Adrenal gland (tissue), 5 donors: ENCODE measurements at regions not wholly inside any gene's neighbourhood (a gene's known extent, or its start where the extent isn't known, plus 50 kb on each side); places are given as distances from the start of the nearest gene placed in this dataset.

ENCODE experiments used
- CTCF ChIP-seq, 6 experiments: fragments of 450-650 bp in 4 of 6; fragments of 200-600 bp in 2 of 6; sonication (generic) in 1 of 6; IDR thresholded peaks; 1 replicate in 5 of 6; 2 replicates in 1 of 6; pipeline versions ENCODE4 v1.5.1 to v1.8.0; 2016 to 2021; ENCODE audit warnings: antibody characterized with exemption in 6 of 6, mild to moderate bottlenecking in 2 of 6, moderate library complexity in 1 of 6
- POLR2A ChIP-seq, 2 donors: fragments of 450-650 bp; IDR thresholded peaks; one replicate each; pipeline ENCODE4 v1.6.1; 2017; ENCODE audit warnings: antibody characterized with exemption in 2 of 2, mild to moderate bottlenecking in 2 of 2, moderate library complexity in 1 of 2
- donor health status: DM: no; HTN: no; CAD: no.

GRCh38 chr16:86015606-86016005 lies 116.6 kb downstream of the IRF8 start:
- no peak for TF ChIP-seq CTCF (IDR thresholded peaks at IDR 0.05)
- TF ChIP-seq POLR2A (IDR thresholded peaks at IDR 0.05), result no peak
